ENCODE measurements at regions not wholly inside any gene's neighbourhood (a gene's known extent, or its start where the extent isn't known, plus 50 kb on each side); places are given as distances from the start of the nearest gene placed in this dataset.

GRCh38 chr12:111091051-111091450 lies 170.7 kb upstream of the MYL2 start:
- no peak overlapping the region for H4K5ac ChIP-seq (ENCODE audit: insufficient read length, low read depth, low read length)
- no peak overlapping the region for H4K8ac ChIP-seq (ENCODE audit: extremely low read depth, insufficient read depth, low read length)
- H2BK20ac ChIP-seq (ENCODE audit: low read length), result no peak overlapping the region
- no peak overlapping the region for H3K14ac ChIP-seq (ENCODE audit: insufficient read length)
- no peak overlapping the region for H3K27ac ChIP-seq (ENCODE audit: low read depth, low read length)
- H3K79me2 ChIP-seq (ENCODE audit: control insufficient read depth in 1 of 2, insufficient read depth in 2 of 2, low read length in 2 of 2), result no peaks in the 10 kb centered on the region
- H3K18ac ChIP-seq (ENCODE audit: extremely low read depth, low read length), result no peak overlapping the region; the same call in 1 of the 2 replicates
- H4K20me1 ChIP-seq (replicated peaks in 1 of 2; ENCODE audit: control insufficient read depth in 1 of 2, insufficient read depth in 2 of 2, low read length in 2 of 2), result peaks cover 0 to 6% of the 10 kb centered on the region in 2 experiments
- H2BK120ac ChIP-seq (replicated peaks; ENCODE audit: low read depth, low read length), result no peak overlapping the region
- no peak for DNase-seq (ENCODE audit: low read depth in 1 of 2, low spot score in 2 of 2)
- H3K23me2 ChIP-seq (ENCODE audit: low read depth, low read length), result no peaks in the 10 kb centered on the region
- 92% methylated on average over 11 of the region's 11 CpGs; no CpG with 5 or more reads in 1 of the 2 experiments for WGBS, 2 experiments (ENCODE audit: extremely low coverage in 1 of 2, insufficient coverage in 1 of 2, insufficient read length in 1 of 2, insufficient replicate concordance in 2 of 2, low coverage in 1 of 2, low lambda C conversion rate in 2 of 2, missing lambda C conversion rate in 1 of 2)
- H3K4me2 ChIP-seq (ENCODE audit: insufficient read depth in 1 of 2, low read depth in 2 of 2, low read length in 2 of 2), result no peak overlapping the region
- no peaks in the 10 kb centered on the region for H3K27me3 ChIP-seq (replicated peaks in 1 of 4; ENCODE audit: control insufficient read depth in 3 of 4, extremely low read depth in 1 of 4, insufficient read depth in 3 of 4, low read length in 3 of 4)
- no peak overlapping the region for H2BK5ac ChIP-seq (ENCODE audit: low read depth, low read length)
- H2AFZ ChIP-seq (ENCODE audit: low read length), result no peak overlapping the region
- no peaks in the 10 kb centered on the region; a peak in 2 of 7 replicates for H3K4me1 ChIP-seq (replicated peaks in 1 of 4; ENCODE audit: control insufficient read depth in 3 of 4, insufficient read depth in 4 of 4, low read length in 3 of 4)
- FAIRE-seq, result no peak
- H3K9ac ChIP-seq (replicated peaks in 1 of 4; ENCODE audit: extremely low read depth in 1 of 4, low read depth in 3 of 4, low read length in 3 of 4), result no peak overlapping the region; a peak in 1 of 7 replicates
- TF ChIP-seq BRCA1 (IDR thresholded peaks at IDR 0.05; ENCODE audit: low read depth, low read length) (no peak), ZNF274 (IDR thresholded peaks at IDR 0.05; ENCODE audit: borderline replicate concordance, extremely low read depth, low read length) (no peak), SP2 (IDR thresholded peaks at IDR 0.05; ENCODE audit: low read length) (no peak), RNF2 (IDR thresholded peaks at IDR 0.05; ENCODE audit: borderline replicate concordance, low read depth, low read length, missing control alignments, poor library complexity, severe bottlenecking) (no peak)
- TF ChIP-seq, protein P1, sequence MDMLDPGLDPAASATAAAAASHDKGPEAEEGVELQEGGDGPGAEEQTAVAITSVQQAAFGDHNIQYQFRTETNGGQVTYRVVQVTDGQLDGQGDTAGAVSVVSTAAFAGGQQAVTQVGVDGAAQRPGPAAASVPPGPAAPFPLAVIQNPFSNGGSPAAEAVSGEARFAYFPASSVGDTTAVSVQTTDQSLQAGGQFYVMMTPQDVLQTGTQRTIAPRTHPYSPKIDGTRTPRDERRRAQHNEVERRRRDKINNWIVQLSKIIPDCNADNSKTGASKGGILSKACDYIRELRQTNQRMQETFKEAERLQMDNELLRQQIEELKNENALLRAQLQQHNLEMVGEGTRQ (IDR thresholded peaks at IDR 0.05; ENCODE audit: low read length), result no peak
- H3K4me3 ChIP-seq (ENCODE audit: extremely low read depth in 1 of 4, insufficient read depth in 2 of 4, low read depth in 3 of 4, low read length in 4 of 4), result no peak overlapping the region
- H3K36me3 ChIP-seq (ENCODE audit: control insufficient read depth in 2 of 4, insufficient read depth in 4 of 4, low read length in 3 of 4), result no peaks in the 10 kb centered on the region
- ChIA-PET CTCF (ENCODE audit: partially characterized antibody) (interaction anchor here (0.9 kb wide), 1 partner anchor 9 kb away, joined by 3 read pairs; no protein-coding TSS in a partner anchor), POLR2A (ENCODE audit: partially characterized antibody) (no interaction called here)
- H3K23ac ChIP-seq (ENCODE audit: insufficient read length), result no peak overlapping the region
- H3K9me3 ChIP-seq (ENCODE audit: insufficient read depth in 2 of 2, low read depth in 1 of 2, low read length in 1 of 2), result no peaks in the 10 kb centered on the region
- no peak overlapping the region for H3K4ac ChIP-seq (replicated peaks; ENCODE audit: insufficient read length, low read depth, low read length)
- H2BK15ac ChIP-seq (ENCODE audit: low read length), result no peak overlapping the region
- H2AK5ac ChIP-seq (ENCODE audit: low read depth, low read length), result no peak overlapping the region
- H3K79me1 ChIP-seq (ENCODE audit: low read depth, low read length), result peaks cover 2% of the 10 kb centered on the region; the same call in 1 of the 2 replicates
- no peak overlapping the region for H3K56ac ChIP-seq (replicated peaks; ENCODE audit: insufficient read length, low read depth, low read length)
- H4K91ac ChIP-seq (replicated peaks; ENCODE audit: insufficient read length, low read length), result no peak overlapping the region
- H2BK12ac ChIP-seq (ENCODE audit: low read depth, low read length), result no peak overlapping the region
